Cardiac muscle cell (in vitro differentiated cells and primary cell): ENCODE measurements at regions not wholly inside any gene's neighbourhood (a gene's known extent, or its start where the extent isn't known, plus 50 kb on each side); places are given as distances from the start of the nearest gene placed in this dataset.

Source experiments
- DNase-seq, 2 donors: peaks; one replicate each; pipeline versions ENCODE4 v3.0.0 to v3.0.0-alpha.2; 2010 to 2017; ENCODE audit warnings: low read depth in 1 of 2, low spot score in 1 of 2
- H3K27ac ChIP-seq: fragments of 200-600 bp; sonication (generic); 2 replicates; pipeline ENCODE4 v1.5.1; 2016
- H3K27me3 ChIP-seq: fragments of 200-600 bp; sonication (generic); 2 replicates; pipeline ENCODE4 v1.6.0; 2016; ENCODE audit warnings: control low read depth
- H3K36me3 ChIP-seq: fragments of 200-600 bp; sonication (generic); 2 replicates; pipeline ENCODE4 v1.5.1; 2016; ENCODE audit warnings: control low read depth
- H3K4me1 ChIP-seq: fragments of 200-600 bp; sonication (generic); 2 replicates; pipeline ENCODE4 v1.8.1; 2017; ENCODE audit warnings: low read depth, mild to moderate bottlenecking, mixed run types
- H3K4me3 ChIP-seq: fragments of 200-600 bp; sonication (generic); 2 replicates; pipeline ENCODE4 v1.5.1; 2016; ENCODE audit warnings: mild to moderate bottlenecking
- H3K9me3 ChIP-seq: fragments of 200-600 bp; sonication (generic); 2 replicates; pipeline ENCODE4 v1.5.1; 2017; ENCODE audit warnings: low read depth, mild to moderate bottlenecking, control low read depth
- CTCF ChIP-seq: IDR thresholded peaks from 2 replicates; pipeline ENCODE4 v1.5.1; 2012; ENCODE audit warnings: low read depth, mild to moderate bottlenecking, low read length

GRCh38 chr11:91158891-91159537 is 936.2 kb upstream of the CHORDC1 start:
- Histone ChIP-seq H3K27ac (no peak overlapping the region), H3K4me3 (no peak overlapping the region), H3K36me3 (no peaks in the 10 kb centered on the region), H3K4me1 (peaks cover 8% of the 10 kb centered on the region), H3K27me3 (no peaks in the 10 kb centered on the region), H3K9me3 (no peaks in the 10 kb centered on the region)
- TF ChIP-seq CTCF: no peak
- no peak for DNase-seq

GRCh38 chr11:91158297-91158696 is 935.4 kb upstream of the CHORDC1 start:
- no peak for DNase-seq
- Histone ChIP-seq H3K36me3 (no peaks in the 10 kb centered on the region), H3K9me3 (no peaks in the 10 kb centered on the region), H3K27me3 (no peaks in the 10 kb centered on the region), H3K4me3 (no peak overlapping the region), H3K4me1 (peaks cover 6% of the 10 kb centered on the region), H3K27ac (no peak overlapping the region)
- no peak for TF ChIP-seq CTCF

- no peak for TF ChIP-seq CTCF
- Histone ChIP-seq H3K4me1 (peaks cover 6% of the 10 kb centered on the region), H3K36me3 (no peaks in the 10 kb centered on the region), H3K4me3 (no peak overlapping the region), H3K9me3 (no peaks in the 10 kb centered on the region), H3K27ac (no peak overlapping the region), H3K27me3 (no peaks in the 10 kb centered on the region)
- no peak for DNase-seq
These were observed 933.2 kb upstream of the CHORDC1 start for GRCh38 chr11:91156041-91156440.

GRCh38 chr11:91147885-91148284 is 925.0 kb upstream of the CHORDC1 start:
- DNase-seq: no peak
- Histone ChIP-seq H3K27me3 (no peaks in the 10 kb centered on the region), H3K27ac (no peak overlapping the region), H3K9me3 (no peaks in the 10 kb centered on the region), H3K4me1 (peaks cover 10% of the 10 kb centered on the region), H3K36me3 (no peaks in the 10 kb centered on the region), H3K4me3 (no peak overlapping the region)
- no peak for TF ChIP-seq CTCF

GRCh38 chr11:91141655-91142054 is 918.8 kb upstream of the CHORDC1 start:
- H3K27ac ChIP-seq: no peak overlapping the region
- no peaks in the 10 kb centered on the region for H3K9me3 ChIP-seq
- no peaks in the 10 kb centered on the region for H3K36me3 ChIP-seq
- peaks cover 10% of the 10 kb centered on the region for H3K4me1 ChIP-seq
- H3K27me3 ChIP-seq: no peaks in the 10 kb centered on the region
- no peak for TF ChIP-seq CTCF
- no peak overlapping the region for H3K4me3 ChIP-seq
- DNase-seq: no peak

- Histone ChIP-seq H3K4me1 (no peaks in the 10 kb centered on the region), H3K4me3 (no peak overlapping the region), H3K27me3 (no peaks in the 10 kb centered on the region), H3K36me3 (no peaks in the 10 kb centered on the region), H3K9me3 (no peaks in the 10 kb centered on the region), H3K27ac (no peak overlapping the region)
- DNase-seq: no peak
- no peak for TF ChIP-seq CTCF
These were observed 913.8 kb upstream of the CHORDC1 start for GRCh38 chr11:91136631-91137030.
